HG02938 (cell line): ENCODE measurements at regions not wholly inside any gene's neighbourhood (a gene's known extent, or its start where the extent isn't known, plus 50 kb on each side); places are given as distances from the start of the nearest gene placed in this dataset.
"Not testable (repeated sequence)": the region's sequence is repeated elsewhere in the genome, so short reads cannot be mapped to it uniquely, and the experiment has no call there.

ENCODE experiments used
- ATAC-seq: cut with Tn5 transposase; IDR thresholded peaks from one replicate; pipeline ENCODE4 v1.9.1; 2021; ENCODE audit warnings: mild to moderate bottlenecking, moderate library complexity; ENCODE audit not compliant: unreplicated experiment

- no peak for ATAC-seq
Measured at GRCh38 chr12:131494741-131495524, 216.0 kb upstream of the SFSWAP start.

- ATAC-seq = no peak
Measured at GRCh38 chr12:131497966-131498365, 212.9 kb upstream of the SFSWAP start.

- peak; percentile 58 for ATAC-seq
Measured at GRCh38 chr12:131499160-131499863, 211.6 kb upstream of the SFSWAP start.

DNA sequence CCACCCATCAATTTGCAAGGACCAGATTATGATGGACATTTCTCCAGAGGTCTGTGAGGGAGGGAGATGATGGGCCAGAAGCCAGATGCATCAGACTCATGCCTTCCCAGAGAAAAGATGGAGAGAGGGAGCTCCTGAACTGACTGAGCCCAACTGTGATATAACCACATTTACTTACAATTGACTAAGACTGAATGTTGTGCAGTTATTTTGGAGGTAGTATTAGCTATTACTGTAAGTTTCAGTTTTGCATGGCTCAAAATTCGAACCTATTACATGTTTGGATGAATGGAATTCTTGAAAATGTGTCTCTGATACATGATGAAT, 211.1 kb upstream of the SFSWAP start:
- peak; percentile 10 for ATAC-seq

DNA sequence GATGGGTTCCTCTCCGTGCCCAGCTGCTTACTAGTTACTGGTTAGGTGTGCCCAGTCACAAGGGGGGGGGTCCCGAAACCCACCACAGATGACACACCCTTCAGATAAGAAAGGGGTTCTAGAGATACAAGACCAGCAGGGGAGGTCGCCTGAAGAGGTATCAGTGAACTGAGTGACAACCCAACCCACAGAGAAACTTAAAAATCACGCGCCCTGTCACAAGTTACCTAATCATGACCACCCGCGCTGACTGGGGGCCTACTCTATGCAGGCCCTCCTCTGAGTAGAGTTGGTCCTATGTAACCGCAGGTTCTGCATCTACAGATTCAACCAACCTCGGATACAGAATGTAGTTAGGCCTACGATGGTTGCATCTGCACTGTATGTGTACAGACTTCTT, 210.3 kb upstream of the SFSWAP start:
- ATAC-seq = no peak

DNA sequence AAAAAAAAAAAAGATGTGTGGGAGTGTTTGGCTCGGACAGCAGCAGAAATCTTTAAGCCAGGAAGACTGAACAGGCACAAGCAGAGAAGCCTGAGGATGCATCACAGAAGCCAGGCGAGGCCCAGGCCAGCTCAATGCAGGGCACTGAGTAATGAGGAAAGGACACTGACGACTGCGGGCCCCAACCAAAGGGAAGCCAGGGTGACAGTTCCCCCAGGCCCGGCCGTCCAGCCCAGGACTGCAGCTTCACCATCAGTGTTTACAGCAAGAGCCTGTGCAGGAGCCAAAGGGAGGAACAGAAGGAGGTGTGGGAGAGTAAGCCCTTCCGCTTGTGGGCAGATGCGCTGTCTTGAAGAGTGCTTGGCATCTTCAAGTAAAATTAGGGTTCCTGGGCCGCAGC, 205.3 kb upstream of the SFSWAP start:
- no peak for ATAC-seq

DNA sequence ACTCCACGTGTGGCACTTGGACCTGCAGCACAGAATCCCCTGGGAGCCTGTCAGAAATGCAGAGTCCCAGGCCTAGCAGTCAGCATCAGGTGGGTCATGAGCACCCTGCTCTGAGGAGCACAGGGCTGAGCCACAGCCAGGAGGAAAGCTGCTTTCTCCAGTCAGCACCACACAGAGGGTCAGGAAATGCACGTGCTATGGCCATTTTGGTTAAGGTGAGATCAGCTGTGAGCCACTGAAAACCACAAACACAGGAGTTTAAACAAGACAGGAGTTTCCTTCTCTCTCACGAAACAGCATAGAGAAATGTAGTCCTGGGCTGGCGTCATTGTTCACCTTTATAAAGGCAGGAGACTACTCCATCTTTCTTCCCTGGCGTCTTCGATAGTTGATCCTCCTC, 204.5 kb upstream of the SFSWAP start:
- ATAC-seq = no peak

GRCh38 chr12:131507094-131507493, 203.8 kb upstream of the SFSWAP start:
- ATAC-seq = no peak

DNA sequence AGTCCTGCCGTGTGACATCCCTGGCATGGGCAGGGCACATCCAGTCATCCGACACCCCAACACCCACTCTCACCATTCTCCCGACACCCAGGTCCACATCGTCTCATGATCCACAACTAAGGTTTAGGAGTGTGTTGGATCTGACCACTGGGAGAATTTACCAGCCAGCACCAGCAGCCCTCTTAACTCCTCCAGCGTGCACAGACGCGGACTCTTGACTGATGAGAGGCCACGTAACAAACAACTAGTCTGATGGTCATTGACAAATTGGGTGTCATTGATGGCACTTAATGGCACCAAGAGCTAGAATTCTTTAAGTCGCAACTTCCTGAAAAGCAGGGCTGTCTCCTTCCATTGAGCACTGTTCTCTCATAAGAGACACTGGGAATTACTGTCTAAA, 203.0 kb upstream of the SFSWAP start:
- ATAC-seq = no peak

- no peak for ATAC-seq
Measured at GRCh38 chr12:131509701-131510100, 201.2 kb upstream of the SFSWAP start.

DNA sequence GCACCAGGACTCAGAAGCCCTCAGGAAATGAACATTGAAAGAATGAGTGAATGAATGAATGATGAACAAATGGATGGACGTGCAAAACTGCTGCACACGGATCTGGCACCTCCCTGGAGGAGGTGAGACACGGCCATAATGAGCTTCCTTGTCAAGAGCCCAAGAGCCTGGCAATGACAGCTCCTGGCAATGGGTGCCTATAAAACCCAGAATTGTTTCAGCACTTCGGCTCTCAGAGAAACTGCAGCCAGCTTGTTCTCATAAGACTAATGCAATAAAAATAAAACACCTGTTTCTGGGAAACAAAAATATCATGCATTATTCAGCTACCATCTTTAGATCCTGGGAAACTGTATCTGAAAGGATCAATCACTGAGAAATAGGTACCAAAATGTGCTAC, 200.5 kb upstream of the SFSWAP start:
- no peak for ATAC-seq

- peak; percentile 97 for ATAC-seq
Measured at GRCh38 chr12:131511391-131511802, 199.5 kb upstream of the SFSWAP start.

DNA sequence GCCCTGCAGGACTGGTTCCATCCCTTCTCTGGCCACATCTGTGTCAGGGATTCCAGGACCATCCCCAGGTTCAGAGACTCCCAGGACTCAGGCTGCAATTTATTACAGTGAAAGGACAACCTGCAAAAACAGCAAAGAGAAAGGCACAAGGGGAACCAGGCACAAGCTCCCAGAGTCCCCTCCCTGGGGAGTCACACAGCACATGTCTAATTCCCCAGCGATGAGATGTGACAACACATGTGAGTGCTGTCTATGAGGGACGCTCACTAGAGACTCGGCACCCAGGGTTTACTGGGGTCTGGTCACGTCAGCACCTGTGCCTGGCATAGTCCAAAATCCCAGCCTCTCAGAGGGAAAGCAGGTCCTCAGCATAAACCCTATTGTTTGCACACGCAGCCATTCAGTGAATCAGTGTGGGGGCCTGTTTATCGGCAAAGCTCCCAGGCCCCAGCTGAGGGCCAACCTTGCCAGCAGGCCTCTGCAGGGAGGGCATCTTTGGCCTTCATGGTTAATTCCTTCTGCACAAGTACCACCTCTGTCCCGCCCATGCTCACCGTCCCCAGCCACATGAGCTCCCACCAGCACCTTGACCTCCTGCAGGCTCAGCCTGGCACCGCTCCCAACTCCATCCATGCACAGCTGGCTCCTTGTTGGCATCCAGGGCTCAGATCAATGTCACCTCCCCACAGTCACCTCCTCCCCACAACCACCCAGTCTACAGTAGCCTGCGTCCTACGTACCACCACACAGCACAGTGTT, 198.9 kb upstream of the SFSWAP start:
- ATAC-seq = no peak

GRCh38 chr12:131513606-131514005, 197.3 kb upstream of the SFSWAP start:
- no peak for ATAC-seq

GRCh38 chr12:131520553-131520952, 190.3 kb upstream of the SFSWAP start:
- not testable (repeated sequence) for ATAC-seq

DNA sequence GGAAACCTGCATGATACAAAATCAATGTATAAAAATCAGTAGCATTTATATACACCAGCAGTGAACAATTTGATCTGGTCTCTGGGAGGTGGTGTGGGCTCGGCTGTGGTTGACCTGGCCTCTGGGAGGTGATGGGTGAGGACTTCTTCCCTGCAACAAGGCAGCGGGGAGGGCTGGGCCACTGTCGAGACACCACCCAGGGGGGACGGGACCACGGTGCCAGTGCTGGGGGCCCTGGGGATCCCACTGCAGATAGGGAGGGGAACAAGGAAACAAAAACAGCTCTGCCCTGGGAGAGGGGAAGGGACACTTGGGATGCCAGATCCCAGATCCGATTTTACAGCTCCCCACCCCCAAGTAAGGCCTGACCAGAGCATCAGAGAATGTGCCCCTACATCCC, 189.6 kb upstream of the SFSWAP start:
- no peak for ATAC-seq

DNA sequence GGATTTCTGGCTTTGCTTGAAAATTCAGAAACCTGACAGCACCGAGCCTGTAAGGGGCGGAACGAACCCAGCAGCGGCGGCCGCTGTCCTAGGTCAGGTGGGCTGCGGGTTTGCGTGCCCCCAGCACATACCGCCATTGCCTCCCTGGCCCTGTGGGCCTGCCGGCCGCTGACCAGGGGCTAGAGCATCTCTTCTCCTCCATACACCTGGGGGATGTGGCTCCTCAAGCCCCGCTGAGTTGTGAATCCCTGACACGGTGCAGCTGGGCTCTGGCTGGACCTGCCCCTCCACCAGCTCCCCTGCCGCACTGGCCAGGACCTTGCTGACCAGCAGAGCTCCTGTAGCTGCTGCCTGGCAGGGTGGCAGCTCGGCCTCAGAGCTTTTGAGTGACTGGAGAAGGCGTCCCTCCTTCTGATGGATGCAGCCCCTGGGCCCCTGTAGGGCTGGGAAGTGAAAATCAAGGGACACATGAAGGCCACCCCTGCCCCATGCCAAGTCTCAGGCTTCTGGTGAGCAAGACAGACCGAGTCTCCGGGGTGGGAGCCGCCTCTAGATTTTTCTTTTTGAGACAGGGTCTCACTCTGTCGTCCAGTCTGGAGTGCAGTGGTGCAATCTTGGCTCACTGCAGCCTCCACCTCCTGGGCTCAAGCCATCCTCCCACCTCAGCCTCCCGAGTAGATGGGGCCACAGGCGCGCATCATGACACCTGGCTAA, 184.9 kb upstream of the SFSWAP start:
- ATAC-seq = no peak

GRCh38 chr12:131527092-131527491, 183.8 kb upstream of the SFSWAP start:
- no peak for ATAC-seq

GRCh38 chr12:131527736-131528135, 183.2 kb upstream of the SFSWAP start:
- no peak for ATAC-seq

GRCh38 chr12:131528144-131528543, 182.7 kb upstream of the SFSWAP start:
- ATAC-seq = no peak

- ATAC-seq = no peak
Measured at GRCh38 chr12:131528667-131529066, 182.2 kb upstream of the SFSWAP start.
